ENCODE measurements at regions not wholly inside any gene's neighbourhood (a gene's known extent, or its start where the extent isn't known, plus 50 kb on each side); places are given as distances from the start of the nearest gene placed in this dataset.
"Not testable (repeated sequence)": the region's sequence is repeated elsewhere in the genome, so short reads cannot be mapped to it uniquely, and the experiment has no call there.

GRCh38 chr12:39699079-39699478, 79.5 kb upstream of the ABCD2 start:
- not testable (repeated sequence) for H3K4me3 Mint-ChIP-seq; H3K27ac Mint-ChIP-seq; DNase-seq (ENCODE audit: low spot score in 2 of 2, unreplicated experiment in 2 of 2); H3K36me3 Mint-ChIP-seq; H3K4me1 Mint-ChIP-seq; H3K27me3 Mint-ChIP-seq (ENCODE audit: low read depth)
- H3K9me3 Mint-ChIP-seq: peaks cover 35% of the 10 kb centered on the region

GRCh38 chr12:39697108-39697507, 77.5 kb upstream of the ABCD2 start:
- no peak for TF ChIP-seq CTCF (IDR thresholded peaks at IDR 0.05; ENCODE audit: unreplicated experiment)
- H3K27ac Mint-ChIP-seq: no peak overlapping the region
- DNase-seq (ENCODE audit: low spot score in 2 of 2, unreplicated experiment in 2 of 2): no peak
- no peaks in the 10 kb centered on the region for H3K4me1 Mint-ChIP-seq
- H3K27me3 Mint-ChIP-seq (ENCODE audit: low read depth): no peaks in the 10 kb centered on the region
- no peak overlapping the region for H3K4me3 Mint-ChIP-seq
- H3K36me3 Mint-ChIP-seq: no peaks in the 10 kb centered on the region
- H3K9me3 Mint-ChIP-seq: peaks cover 35% of the 10 kb centered on the region

DNA sequence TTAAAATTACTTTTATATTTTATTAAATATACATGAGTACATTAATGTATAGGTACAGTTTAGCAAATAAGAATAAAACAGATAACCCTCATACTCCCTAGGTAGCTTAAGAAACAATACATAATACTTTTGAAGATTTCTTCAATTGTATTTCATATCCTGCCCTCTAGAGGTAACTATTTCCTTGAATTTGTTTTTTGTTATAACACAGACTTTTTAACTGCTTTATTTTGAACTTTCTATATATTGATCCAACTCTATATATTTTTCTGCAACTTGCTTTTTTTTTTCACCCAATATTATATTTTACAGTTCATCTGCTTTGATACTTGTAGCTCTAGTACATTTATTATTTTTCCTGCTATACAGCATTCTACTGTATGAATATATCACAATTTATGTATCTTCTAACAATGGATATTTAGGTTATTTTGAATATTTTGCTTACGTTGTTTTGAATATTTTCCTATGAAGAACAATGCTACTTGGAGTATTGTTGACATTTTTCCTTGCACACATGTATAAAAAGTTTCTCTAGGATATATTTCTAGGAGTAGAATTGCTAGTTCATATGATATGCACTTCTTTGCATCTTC, 72.8 kb upstream of the ABCD2 start:
- H3K4me3 Mint-ChIP-seq: no peak overlapping the region
- DNase-seq (ENCODE audit: low spot score in 2 of 2, unreplicated experiment in 2 of 2): no peak
- no peaks in the 10 kb centered on the region for H3K27me3 Mint-ChIP-seq (ENCODE audit: low read depth)
- TF ChIP-seq CTCF (IDR thresholded peaks at IDR 0.05; ENCODE audit: unreplicated experiment): peak; percentile 58
- no peak overlapping the region for H3K27ac Mint-ChIP-seq
- no peaks in the 10 kb centered on the region for H3K4me1 Mint-ChIP-seq
- peaks cover 10% of the 10 kb centered on the region for H3K9me3 Mint-ChIP-seq
- no peaks in the 10 kb centered on the region for H3K36me3 Mint-ChIP-seq

GRCh38 chr12:39685854-39686657, 66.5 kb upstream of the ABCD2 start:
- no peak for DNase-seq (ENCODE audit: low spot score in 2 of 2, unreplicated experiment in 2 of 2)
- H3K4me1 Mint-ChIP-seq: no peaks in the 10 kb centered on the region
- TF ChIP-seq CTCF (IDR thresholded peaks at IDR 0.05; ENCODE audit: unreplicated experiment): no peak
- no peaks in the 10 kb centered on the region for H3K9me3 Mint-ChIP-seq
- H3K27me3 Mint-ChIP-seq (ENCODE audit: low read depth): no peaks in the 10 kb centered on the region
- no peak overlapping the region for H3K27ac Mint-ChIP-seq
- H3K4me3 Mint-ChIP-seq: no peak overlapping the region
- H3K36me3 Mint-ChIP-seq: no peaks in the 10 kb centered on the region

- Mint-ChIP-seq H3K9me3 (peaks cover 16% of the 10 kb centered on the region), H3K4me1 (no peaks in the 10 kb centered on the region), H3K4me3 (no peak overlapping the region), H3K36me3 (no peaks in the 10 kb centered on the region), H3K27ac (no peak overlapping the region), H3K27me3 (ENCODE audit: low read depth) (no peaks in the 10 kb centered on the region)
- TF ChIP-seq CTCF (IDR thresholded peaks at IDR 0.05; ENCODE audit: unreplicated experiment): no peak
- DNase-seq (ENCODE audit: low spot score in 2 of 2, unreplicated experiment in 2 of 2): no peak
These were observed 63.3 kb upstream of the ABCD2 start for GRCh38 chr12:39682689-39683477.

- Mint-ChIP-seq H3K27me3 (ENCODE audit: low read depth) (no peaks in the 10 kb centered on the region), H3K36me3 (no peaks in the 10 kb centered on the region), H3K4me1 (no peaks in the 10 kb centered on the region), H3K4me3 (no peak overlapping the region), H3K9me3 (peaks cover 25% of the 10 kb centered on the region), H3K27ac (no peak overlapping the region)
- DNase-seq (ENCODE audit: low spot score in 2 of 2, unreplicated experiment in 2 of 2): no peak
- TF ChIP-seq CTCF (IDR thresholded peaks at IDR 0.05; ENCODE audit: unreplicated experiment): no peak
These were observed 55.7 kb upstream of the ABCD2 start for GRCh38 chr12:39675263-39675662.
